Stimulated activated CD8-positive, alpha-beta memory T cell treated with anti-CD3 and anti-CD28 coated beads, Interleukin-2, amount 100 ng/mL, for 48 hours (primary cell): ENCODE measurements at regions not wholly inside any gene's neighbourhood (a gene's known extent, or its start where the extent isn't known, plus 50 kb on each side); places are given as distances from the start of the nearest gene placed in this dataset.

Experiments
- DNase-seq, 2 donors: peaks; one replicate each; pipeline ENCODE4 v3.0.0-alpha.2; 2020; ENCODE audit warnings: low read depth in 2 of 2

DNA sequence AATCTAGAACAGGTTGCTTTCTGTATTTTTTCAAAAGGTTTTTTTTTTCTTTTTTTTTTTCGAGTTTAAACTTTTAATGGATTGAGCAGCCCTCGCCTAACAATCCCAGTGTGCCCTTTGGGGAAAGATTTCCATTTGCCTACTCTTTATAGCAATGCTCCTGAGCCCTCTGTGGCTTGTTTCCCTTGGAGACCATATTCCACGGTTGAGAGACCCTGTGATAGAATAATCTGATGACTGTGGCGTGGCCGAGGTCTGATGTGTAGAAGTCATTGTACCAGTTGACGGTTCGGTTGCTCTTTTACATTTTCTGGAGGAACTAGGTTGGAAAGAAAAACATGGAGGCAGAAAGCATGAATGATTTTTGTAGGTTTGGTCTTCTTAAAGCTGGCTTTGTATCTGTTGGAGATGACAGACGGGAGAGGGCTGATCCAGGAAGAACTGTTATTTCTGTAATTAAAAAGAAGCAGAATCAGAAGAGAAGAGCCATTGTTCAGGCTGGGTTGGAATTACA is 305.7 kb upstream of the NRIP1 start:
- no peak for DNase-seq

DNA sequence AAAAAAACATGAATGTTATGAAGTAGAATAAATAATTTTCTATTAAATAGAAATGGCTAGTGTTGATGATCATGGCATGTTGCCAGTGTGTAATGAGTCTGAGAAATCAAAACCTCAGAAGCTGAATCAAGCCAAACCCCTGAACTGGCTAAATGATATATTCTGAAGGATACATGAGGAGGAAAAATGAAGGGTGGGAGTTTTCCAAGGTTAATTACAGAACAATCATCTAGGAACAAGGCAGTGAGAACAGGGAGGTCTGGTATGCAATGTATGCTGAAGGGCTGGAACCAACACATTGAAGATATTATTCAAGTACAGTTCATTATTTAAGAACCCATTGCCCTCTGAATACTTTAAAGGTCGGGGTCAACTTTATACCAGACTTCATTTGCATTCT is 309.1 kb upstream of the NRIP1 start:
- no peak for DNase-seq

DNA sequence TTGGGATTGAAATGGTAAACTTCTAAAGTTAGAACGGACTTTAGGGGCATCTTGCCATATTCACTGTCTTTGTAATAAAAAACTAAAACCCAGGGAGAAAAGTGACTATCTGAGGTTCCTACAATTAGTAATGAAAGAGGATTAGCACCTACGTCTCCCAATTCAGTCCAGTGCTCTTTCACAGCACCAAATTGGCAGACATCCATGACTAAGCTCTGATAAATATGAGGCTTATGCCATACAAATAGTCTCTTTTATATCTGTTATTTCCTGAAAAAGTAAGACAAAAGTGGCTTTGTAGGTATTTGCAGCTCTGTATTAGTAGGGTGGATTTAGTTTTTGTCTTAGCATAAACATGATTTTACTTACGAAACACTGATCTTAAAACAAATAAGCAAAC is 315.0 kb upstream of the NRIP1 start:
- DNase-seq, result no peak

DNA sequence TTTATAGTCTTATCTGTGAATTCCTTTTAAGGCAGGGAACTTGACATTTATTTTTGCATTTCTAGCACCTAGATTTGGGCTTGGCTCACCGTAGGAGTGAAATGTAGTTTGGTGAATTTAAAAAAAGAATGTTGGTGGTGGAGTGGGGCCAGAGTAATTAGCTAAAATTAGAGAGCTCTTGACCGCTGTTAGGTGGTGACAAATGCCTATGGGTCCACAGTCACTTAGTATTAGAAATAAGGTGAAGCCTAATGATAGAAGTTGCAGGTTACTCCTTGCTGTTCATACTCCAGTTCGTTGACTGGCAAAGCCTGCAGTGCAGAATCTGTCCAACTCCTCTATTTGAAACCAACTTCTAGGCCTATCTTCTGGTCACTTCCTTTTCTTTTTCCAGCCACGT is 318.8 kb upstream of the NRIP1 start:
- DNase-seq, result no peak

DNA sequence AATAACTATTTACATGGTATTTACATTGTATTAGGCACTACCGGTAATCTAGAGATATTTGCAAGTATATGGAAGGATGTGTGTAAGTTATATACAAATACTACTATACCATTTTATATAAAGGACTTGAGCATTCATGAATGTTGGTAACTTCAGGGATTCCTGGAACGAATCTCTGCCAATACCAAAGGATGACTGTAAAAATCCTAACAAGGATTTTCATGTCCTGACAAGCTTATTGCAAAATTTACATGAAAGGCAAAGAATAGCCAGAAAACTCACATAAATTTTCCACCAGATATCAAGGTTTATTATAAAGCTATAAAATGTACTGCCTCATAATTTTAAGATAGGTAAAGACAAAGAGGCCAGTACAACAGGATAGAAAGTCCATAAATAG is 325.2 kb upstream of the NRIP1 start:
- DNase-seq, result no peak

DNA sequence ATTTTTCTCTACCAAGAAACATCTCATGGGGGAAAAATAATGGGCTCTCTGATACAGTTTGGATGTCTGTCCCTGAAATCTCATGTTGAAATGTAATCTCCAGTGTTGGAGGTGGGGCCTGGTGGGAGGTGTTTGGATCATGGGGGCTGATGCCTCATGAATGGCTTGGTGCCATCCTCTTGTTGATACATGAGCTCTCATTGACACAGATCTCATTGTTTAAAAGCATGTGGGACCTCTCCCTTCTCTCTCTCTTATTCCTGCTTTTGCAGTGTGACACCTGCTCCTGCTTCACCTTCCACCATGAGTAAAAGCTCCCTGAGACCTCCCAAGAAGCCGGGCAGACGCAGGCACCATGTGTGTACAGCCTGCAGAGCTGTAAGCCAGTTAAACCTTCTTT is 332.5 kb upstream of the NRIP1 start:
- no peak for DNase-seq

DNA sequence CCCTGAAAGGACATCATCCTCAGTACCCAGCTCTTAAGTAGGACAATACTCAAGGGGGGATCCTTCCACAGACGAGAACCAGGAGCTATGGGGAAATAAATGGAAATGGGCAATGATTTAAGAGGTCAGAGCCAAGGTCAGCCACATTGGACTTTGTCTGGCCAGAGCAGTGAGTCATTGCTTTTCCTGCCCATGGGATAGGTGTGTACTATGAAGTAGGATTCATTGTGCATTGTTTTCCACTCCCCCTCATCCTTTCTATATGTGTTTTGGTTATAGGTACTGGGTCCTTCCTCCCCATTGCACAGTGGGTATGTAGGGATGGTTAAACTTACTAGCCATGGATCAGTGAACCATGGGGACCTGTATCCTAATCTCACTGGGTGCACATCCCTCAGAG is 328.9 kb upstream of the USP25 start:
- DNase-seq, result no peak

DNA sequence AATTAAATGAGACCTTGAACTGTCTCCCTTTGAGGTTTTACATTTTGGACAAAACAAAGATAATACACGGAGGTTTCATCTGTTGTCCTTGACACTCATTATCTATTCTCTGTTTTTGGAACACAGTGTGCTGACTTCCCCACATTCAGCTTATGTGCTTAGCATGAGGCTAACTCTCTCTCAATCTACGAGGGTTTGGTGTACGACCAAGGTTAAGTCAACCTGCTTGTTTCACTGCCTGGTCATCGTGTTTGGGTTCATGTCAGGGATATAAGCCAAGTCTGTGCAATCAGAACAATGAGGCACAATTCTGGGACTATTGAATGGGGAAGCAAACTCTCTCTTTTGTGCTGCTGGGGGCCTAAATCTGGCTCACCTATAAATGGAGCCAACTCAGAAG is 328.5 kb upstream of the USP25 start:
- DNase-seq, result no peak

DNA sequence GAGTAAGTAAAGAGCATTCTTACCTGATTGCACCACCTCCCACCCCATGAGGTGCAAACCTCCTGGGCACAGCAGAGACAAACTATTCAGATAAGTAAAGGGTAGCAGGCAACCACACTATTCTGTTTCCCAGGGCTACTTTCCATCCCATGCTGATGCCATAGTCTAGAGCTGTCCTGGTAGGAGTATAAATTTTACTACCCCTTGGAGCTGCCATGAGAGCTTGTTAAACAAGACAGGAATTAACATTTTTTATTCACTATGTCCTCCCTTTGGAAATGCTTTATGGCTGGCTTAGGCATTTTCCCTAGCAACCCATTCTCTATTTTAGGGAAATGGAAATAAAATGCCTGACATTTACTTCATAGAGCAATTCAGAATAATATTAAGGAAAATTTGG is 324.6 kb upstream of the USP25 start:
- no peak for DNase-seq

DNA sequence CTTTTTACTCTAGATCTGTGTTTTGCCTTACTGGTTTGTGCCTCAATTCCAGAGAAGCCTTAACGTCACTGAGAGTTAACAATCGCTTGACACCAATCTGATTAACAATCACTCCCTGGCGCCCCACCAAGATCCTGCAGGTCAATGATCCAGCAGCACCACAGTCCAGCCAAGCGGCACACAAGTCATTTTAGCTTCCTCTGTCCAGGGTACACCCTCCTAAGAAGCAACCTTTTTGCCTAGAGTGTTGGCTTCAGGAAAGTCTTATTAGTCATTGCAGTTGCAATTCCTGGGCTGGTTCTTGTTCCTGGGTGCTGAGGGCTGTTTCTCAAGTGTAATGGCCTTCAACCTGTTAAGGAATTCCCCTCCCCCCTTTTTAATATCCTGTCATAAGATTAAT is 323.0 kb upstream of the USP25 start:
- no peak for DNase-seq

DNA sequence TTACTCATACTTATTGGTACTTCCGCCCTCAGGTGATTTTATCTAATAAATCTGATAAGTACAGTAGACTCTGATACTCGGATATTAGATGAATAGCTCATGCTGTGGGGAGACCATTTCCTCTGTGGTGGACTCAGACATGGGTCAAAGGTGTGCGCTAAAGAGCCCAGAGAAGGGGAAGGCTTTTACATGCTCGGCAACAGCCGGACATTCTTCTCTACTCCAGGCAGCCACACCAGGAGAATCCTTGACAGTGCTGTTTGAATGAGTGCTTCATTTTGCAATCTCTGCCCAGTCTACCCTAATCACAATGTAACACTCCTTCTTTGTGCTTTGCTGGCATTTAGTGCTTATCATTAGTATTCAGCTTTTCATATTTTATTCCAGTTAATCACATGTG is 322.2 kb upstream of the USP25 start:
- DNase-seq, result no peak

DNA sequence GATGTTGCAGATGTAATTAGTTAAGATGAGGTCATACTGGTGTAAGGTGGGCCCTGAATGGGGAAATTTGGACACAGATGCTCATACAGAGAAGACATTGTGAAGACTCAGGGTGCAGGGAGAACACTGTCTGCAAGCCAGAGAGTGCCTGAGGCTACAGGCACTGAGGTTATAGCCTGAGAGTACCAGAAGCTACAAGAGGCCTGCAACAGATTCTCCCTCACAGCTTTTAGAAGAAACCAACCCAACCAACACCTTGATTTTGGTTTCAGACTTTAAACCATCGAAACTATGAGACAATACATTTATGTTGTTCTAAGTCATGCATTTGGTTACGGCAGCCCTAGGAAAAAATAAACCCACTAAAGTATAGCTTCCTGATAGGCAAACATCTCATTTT is 321.7 kb upstream of the USP25 start:
- no peak for DNase-seq

DNA sequence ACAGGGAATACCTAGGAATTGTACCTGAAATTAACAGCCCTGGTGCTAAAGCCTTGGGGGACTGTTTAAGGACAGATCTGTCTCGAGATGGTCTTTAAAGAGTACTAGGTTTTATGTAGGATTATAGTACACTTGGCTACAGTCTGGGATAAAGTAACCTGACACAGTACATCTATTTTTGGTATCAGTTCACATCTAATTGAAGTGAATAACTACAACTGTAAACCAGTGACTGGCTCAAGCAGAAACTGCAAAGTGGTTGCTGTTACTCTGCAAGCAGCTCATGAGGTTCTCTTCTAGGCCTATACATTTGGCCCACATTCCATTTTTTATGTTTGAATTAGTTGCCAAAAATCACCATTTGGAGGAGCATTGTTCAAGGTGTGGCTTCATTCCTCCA is 320.8 kb upstream of the USP25 start:
- DNase-seq, result no peak

DNA sequence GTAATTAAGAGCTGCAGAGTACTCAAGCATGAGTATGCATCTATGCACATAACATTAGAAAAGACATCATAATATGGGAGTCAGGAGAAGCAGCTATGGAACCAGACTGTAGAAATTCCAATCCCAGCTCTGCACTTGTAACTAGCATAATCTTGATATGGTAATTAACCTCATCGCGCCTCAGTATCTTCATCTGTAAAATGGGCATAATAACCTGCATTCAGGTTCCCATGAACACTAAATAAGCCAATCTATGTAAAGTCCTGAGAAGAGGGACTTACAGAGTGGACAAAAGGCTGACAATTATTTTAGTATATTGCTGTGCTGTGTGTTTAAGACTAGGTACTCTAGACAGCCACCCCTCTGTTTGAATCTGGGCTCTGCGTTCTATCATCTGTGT is 318.9 kb upstream of the USP25 start:
- DNase-seq, result no peak

DNA sequence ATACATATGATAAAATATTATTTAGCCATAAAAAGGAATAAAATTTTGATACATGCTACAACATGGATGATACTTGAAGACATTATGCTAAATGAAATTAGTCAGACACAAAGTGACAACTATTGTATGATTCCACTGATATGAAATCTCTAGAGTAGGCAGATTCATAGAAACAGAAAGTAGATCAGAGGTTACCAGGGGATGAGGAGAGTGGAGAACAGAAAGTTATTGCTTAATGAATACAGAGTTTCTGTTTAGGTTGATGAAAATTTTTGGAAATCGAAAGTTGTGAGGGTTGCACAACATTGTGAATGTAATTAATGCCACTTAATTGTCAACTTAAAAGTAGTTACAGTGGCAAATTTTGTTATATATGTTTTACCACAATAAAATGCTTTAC is 315.7 kb upstream of the USP25 start:
- DNase-seq, result no peak

DNA sequence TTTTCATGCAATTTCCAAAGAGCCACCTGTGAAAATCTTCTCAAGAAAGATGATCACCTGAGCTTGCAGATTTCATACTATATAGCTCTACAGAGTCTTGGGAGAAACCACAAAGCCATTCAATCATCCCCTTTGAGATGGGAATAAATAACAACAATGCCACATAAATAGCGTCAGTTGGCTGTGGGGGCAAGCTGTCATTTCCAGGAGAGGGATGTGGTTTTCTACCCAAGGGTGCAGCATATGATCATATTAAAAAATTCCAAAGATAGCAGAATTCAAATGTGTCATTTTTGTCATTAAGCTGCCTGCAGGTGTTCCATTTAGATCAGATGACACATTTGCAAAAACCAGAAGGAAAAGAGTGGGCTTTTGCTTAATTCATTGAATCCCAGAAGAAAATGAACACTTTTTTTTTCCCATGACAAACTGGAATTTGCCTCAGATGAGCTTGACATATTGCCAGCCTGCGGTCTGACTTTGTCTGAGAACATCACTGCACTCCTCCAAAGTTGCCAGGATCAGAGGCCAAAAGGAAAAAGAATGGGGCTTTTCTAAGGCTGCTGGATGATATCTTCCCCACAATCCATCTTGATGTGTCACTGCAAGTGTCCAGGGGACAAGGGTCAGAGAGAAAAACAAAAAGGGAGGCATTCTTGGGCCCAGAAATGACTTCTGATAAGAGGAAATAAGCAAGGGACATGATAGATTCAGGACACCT is 314.1 kb upstream of the USP25 start:
- no peak for DNase-seq

DNA sequence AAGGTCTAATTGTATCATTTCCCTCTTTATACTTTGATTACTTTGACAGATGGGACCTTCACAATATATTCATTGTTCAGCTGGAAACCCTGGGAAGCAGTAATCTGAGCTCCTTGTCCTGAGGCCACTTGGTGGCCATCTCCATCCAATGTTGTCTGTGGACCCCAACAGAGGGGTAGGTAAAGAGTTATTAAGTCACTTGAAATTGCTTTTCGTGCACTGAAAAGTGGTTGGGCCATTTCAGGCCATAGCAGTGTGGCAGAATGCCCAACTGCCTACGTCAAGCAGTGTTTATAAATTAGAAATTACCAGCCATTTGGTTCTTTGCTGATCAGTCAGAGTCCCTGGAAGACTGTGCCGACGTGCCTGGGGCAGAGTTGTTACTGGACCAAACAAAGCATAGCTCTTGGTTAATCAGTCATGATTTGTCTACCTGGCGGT is 308.3 kb upstream of the USP25 start:
- DNase-seq, result no peak

DNA sequence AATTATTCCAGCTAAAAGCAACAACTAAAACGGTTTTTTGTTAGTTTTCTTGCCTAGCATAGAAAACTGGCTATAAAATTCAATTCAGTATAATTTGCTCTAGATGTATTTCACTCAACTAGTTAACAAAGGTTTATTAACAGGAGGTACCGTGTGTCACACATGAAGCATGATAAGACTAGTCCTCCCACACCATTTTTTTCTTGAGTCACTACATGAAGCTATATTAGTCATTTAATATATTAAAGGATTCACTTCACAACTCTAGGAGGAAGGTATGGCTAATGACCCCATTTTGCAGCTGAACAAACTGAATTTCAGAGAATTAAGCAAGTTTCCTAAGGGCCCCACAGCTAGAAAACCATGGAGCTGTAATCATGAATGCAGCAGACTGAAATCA is 307.8 kb upstream of the USP25 start:
- no peak for DNase-seq

DNA sequence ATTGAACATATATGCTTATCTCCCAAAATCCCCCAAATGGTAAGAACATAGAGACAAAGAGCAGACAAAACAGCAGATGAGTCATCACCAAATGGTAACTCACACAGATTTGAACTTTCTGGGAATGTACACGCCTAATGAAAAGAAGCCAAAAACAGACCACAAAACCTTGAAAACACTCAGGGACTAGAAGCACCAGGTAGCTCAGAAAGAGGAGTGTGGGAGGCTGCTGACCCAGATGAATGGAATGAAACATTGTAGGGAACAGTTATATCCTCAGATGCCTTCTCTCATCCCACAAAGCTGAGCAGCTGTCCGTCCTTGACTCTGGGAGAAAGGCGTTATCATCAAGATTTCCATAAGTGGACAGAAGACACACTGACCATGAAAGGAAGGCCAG is 307.0 kb upstream of the USP25 start:
- DNase-seq, result no peak

DNA sequence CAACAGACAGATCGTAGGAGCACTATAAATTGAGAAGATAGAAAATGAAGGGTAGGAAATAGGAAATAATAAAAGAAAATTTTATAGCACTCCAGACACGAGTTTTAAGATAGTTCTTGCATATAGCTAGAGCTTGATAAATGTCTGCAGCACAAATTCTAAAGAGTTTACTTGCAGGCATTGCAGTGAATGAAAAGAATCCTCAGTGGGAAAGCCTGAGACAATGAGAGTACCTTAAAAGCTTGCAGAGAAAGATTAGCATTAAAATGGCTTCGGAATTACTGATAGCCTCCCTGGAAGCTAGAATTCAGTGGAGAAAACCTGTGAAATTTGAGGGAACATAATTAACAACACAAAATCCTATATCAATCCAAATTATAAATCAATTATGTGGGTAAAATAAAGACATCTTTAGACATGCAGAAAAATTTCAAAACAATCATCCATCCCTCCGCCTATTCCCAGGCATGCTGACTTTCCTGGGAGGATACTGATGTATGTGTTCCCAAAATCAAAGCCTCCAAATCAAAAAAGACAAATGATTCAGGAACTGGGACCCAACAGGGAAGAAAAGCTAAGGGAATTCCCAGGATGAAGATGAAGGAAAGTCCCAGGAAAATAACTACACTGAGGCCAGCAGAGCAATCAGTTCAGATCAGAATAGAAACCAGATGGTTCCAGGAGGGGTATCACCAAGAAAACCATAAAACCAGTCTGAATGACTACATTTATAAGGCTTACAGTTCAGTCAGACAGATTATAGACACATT is 305.9 kb upstream of the USP25 start:
- DNase-seq, result no peak

DNA sequence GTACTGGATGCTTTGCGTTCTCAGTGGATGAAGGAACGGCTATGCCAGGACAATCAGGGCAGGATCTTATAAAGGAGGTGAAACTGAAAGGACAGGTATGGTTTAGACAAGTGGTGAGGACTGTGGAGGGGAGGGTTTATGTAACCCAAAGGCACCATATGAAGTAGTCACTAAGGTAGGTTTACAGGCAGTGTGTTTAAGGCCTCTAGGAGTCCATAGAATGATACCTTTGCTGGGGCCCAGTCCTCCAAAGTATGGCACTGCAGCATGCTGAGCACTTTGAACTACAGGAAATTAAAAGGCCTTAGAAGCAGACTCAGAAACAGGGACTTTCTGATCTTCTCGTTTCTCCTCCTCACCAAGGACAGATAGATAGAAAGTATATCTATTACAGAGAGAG is 304.7 kb upstream of the USP25 start:
- no peak for DNase-seq

DNA sequence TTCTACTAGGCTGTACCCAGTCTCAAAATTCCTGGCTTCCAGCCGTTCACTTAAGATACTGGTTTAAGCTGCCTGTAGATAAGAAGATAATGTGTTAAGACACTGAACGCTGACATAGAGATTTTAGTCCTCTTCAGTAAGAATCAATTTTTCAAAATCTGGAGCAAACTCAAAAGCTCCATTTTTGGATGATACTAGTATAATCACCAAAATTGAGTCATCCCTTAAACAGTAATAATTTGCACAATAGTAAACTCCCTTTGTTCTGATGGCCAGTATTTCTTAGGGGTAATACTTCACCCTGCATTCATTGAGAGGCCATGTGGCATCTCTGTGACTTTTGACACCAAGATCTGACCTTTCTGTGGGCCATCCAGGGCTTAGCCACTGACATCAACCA is 299.8 kb upstream of the USP25 start:
- DNase-seq, result no peak

DNA sequence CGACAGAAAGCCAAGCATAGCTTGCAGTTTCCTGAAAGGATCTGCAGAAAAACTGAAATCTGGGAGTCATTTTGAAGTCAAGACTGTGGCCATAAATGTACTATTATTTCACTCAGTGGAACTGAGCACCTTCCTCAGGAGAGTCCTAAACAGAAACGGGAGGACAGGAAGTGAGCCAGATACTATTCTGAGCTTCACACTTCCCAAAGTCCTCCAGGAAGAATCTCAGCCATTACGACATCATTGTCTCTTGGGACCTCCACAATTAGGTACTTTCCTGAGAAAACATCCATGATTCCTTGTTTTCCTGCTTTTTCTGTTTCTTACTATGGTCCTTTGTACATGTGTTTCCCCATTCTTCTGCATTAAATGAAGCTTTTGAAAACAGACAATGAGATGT is 299.2 kb upstream of the USP25 start:
- no peak for DNase-seq
